OCI-LY1 (cell line): ENCODE measurements at regions not wholly inside any gene's neighbourhood (a gene's known extent, or its start where the extent isn't known, plus 50 kb on each side); places are given as distances from the start of the nearest gene placed in this dataset.

Experiments
- CTCF ChIP-seq: fragments of 200-600 bp; sonication (generic), shearing (Covaris generic); IDR thresholded peaks from 2 replicates; pipeline ENCODE4 v1.5.1; 2017; ENCODE audit warnings: mild to moderate bottlenecking, antibody characterized with exemption, low read length, moderate library complexity, mixed read lengths
- EZH2 ChIP-seq: fragments of 200-600 bp; sonication (generic), shearing (Covaris generic); IDR thresholded peaks from 2 replicates; pipeline ENCODE4 v1.8.0; 2017; ENCODE audit warnings: borderline replicate concordance, mixed run types, mild to moderate bottlenecking, antibody characterized with exemption, low read length, moderate library complexity, mixed read lengths

GRCh38 chr2:155235710-155236109 is 537.2 kb downstream of the KCNJ3 start:
- no peak for TF ChIP-seq CTCF
- TF ChIP-seq EZH2 = no peak
